Muscle layer of duodenum (tissue), 2 donors: ENCODE measurements at regions not wholly inside any gene's neighbourhood (a gene's known extent, or its start where the extent isn't known, plus 50 kb on each side); places are given as distances from the start of the nearest gene placed in this dataset.
"Not testable (repeated sequence)": the region's sequence is repeated elsewhere in the genome, so short reads cannot be mapped to it uniquely, and the experiment has no call there.

Experiments
- H3K27ac ChIP-seq: one replicate; pipeline ENCODE4 v1.7.0; 2013; ENCODE audit warnings: mild to moderate bottlenecking, low read length
- H3K27me3 ChIP-seq: one replicate; pipeline ENCODE4 v1.7.0; 2013; ENCODE audit warnings: low read depth, mild to moderate bottlenecking, control low read depth, low read length
- H3K36me3 ChIP-seq, 2 donors: one replicate each; pipeline ENCODE4 v1.7.0; 2013; ENCODE audit warnings: low read length in 2 of 2, control low read depth in 1 of 2, mild to moderate bottlenecking in 1 of 2; ENCODE audit not compliant: insufficient read depth in 2 of 2, control insufficient read depth in 1 of 2
- H3K4me1 ChIP-seq, 2 donors: one replicate each; pipeline ENCODE4 v1.7.0; 2013; ENCODE audit warnings: low read length in 2 of 2, mild to moderate bottlenecking in 2 of 2, control low read depth in 1 of 2, moderate library complexity in 1 of 2; ENCODE audit not compliant: insufficient read depth in 2 of 2, control insufficient read depth in 1 of 2
- H3K4me3 ChIP-seq, 2 donors: one replicate each; pipeline ENCODE4 v1.7.0; 2013; ENCODE audit warnings: low read length in 2 of 2, low read depth in 1 of 2, mild to moderate bottlenecking in 1 of 2
- H3K9me3 ChIP-seq, 2 donors: one replicate each; pipeline ENCODE4 v1.7.0; 2013; ENCODE audit warnings: low read length in 2 of 2, control low read depth in 1 of 2, mild to moderate bottlenecking in 1 of 2; ENCODE audit not compliant: control insufficient read depth in 1 of 2
- donor health status: healthy.

GRCh38 chr2:209311948-209312347, 111.9 kb upstream of the MAP2 start:
- H3K9me3 ChIP-seq, result no peaks in the 10 kb centered on the region
- no peaks in the 10 kb centered on the region for H3K27me3 ChIP-seq
- H3K4me1 ChIP-seq, result no peaks in the 10 kb centered on the region
- H3K36me3 ChIP-seq, result no peaks in the 10 kb centered on the region
- H3K27ac ChIP-seq, result no peak overlapping the region
- no peak overlapping the region for H3K4me3 ChIP-seq

DNA sequence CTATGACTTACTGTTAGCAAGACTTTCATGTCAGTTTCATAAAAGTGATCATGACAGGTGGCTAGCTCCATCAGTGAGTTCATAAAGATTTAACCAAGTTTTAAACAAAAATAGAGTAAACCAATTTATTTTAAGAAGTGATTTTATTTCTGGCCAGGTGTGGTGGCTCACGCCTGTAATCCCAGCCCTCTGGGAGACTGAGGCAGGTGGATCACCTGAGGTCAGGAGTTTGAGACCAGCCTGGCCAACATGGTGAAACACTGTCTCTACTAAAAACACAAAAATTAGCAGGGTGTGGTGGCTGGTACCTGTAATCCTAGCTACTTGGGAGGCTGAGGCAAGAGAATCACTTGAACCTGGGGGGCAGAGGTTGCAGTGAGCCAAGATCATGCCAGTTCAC, 111.4 kb upstream of the MAP2 start:
- not testable (repeated sequence) for H3K27ac ChIP-seq, H3K4me3 ChIP-seq, H3K4me1 ChIP-seq, H3K27me3 ChIP-seq, H3K9me3 ChIP-seq, H3K36me3 ChIP-seq

GRCh38 chr2:209314653-209315052, 109.2 kb upstream of the MAP2 start:
- H3K4me3 ChIP-seq, result no peak overlapping the region
- H3K9me3 ChIP-seq, result no peaks in the 10 kb centered on the region
- H3K36me3 ChIP-seq, result no peaks in the 10 kb centered on the region
- H3K27me3 ChIP-seq, result no peaks in the 10 kb centered on the region
- H3K27ac ChIP-seq, result no peak overlapping the region
- H3K4me1 ChIP-seq, result no peaks in the 10 kb centered on the region

DNA sequence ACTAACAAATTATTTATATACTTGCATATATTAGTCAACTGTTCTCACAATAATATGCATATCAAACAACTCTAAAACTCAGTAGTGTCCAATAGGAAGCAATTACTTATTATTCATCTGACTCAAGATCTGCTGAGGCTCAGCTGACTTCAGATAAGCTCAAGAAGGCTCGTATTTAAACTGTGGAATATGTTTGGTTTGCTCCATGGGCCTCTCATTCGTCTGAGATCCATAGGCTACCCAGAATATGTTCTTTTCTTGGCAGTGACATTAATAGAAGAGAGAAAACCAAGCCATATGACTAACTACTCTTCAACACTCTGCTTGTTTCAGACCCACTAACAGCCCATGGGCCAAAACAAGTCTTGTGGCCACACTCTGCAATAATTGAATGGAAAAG, 107.7 kb upstream of the MAP2 start:
- Histone ChIP-seq H3K27me3 (no peaks in the 10 kb centered on the region), H3K27ac (no peak overlapping the region), H3K36me3 (no peaks in the 10 kb centered on the region), H3K4me3 (no peak overlapping the region), H3K4me1 (no peaks in the 10 kb centered on the region), H3K9me3 (no peaks in the 10 kb centered on the region)

DNA sequence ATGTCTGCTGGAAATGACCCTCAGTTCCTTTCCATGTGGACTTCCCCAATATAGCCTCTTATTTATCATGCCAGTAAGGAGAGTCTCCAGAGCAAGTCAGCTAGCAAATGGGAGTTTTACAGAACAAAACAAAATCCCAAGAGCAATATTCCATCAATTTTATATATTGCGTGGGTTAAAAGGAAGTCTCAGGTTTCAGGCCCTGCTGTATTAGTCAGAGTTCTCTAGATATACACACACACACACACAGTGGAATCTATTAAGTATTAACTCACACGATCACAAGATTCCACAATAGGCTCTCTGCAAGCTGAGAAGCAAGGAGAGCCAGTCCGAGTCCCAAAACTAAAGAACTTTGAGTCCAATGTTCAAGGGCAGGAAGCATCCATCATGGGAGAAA, 102.8 kb upstream of the MAP2 start:
- no peaks in the 10 kb centered on the region for H3K27me3 ChIP-seq
- no peaks in the 10 kb centered on the region for H3K9me3 ChIP-seq
- no peak overlapping the region for H3K27ac ChIP-seq
- no peak overlapping the region for H3K4me3 ChIP-seq
- H3K36me3 ChIP-seq, result no peaks in the 10 kb centered on the region
- H3K4me1 ChIP-seq, result no peaks in the 10 kb centered on the region

GRCh38 chr2:209321581-209321980, 102.3 kb upstream of the MAP2 start:
- no peaks in the 10 kb centered on the region for H3K36me3 ChIP-seq
- H3K9me3 ChIP-seq, result no peaks in the 10 kb centered on the region
- H3K27ac ChIP-seq, result no peak overlapping the region
- H3K4me3 ChIP-seq, result no peak overlapping the region
- no peaks in the 10 kb centered on the region for H3K4me1 ChIP-seq
- H3K27me3 ChIP-seq, result no peaks in the 10 kb centered on the region

- H3K4me3 ChIP-seq, result no peak overlapping the region
- no peaks in the 10 kb centered on the region for H3K4me1 ChIP-seq
- H3K27me3 ChIP-seq, result no peaks in the 10 kb centered on the region
- no peaks in the 10 kb centered on the region for H3K9me3 ChIP-seq
- no peak overlapping the region for H3K27ac ChIP-seq
- H3K36me3 ChIP-seq, result no peaks in the 10 kb centered on the region
These were observed 101.8 kb upstream of the MAP2 start for GRCh38 chr2:209322041-209322440.

DNA sequence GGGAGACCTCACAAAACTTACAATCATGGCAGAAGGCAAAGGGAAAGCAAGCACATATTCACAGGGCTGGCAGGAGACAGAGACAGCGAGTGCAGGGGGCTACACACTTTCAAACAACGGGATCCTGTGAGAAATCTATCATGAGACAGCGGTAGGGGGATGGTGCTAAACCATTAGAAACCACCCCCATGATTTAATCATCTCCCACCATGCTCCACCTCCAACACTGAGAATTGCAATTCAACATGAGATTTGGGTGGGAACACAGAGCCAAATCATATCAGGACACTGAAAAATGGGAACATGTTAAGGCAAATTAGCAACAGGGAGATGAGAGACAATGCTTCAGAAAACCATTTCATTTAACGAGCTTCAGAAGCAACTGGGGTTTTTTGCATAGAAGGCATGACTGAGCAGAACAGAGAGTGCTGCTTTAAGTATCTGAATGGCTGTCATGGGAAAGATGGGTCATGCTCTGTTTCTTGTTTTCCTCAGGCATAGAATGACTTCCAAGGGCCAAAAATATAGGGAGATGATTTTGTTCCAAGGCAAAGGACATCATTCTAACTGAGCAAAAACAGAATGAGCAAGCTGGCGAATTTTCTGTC, 100.8 kb upstream of the MAP2 start:
- H3K27me3 ChIP-seq, result no peaks in the 10 kb centered on the region
- H3K9me3 ChIP-seq, result no peaks in the 10 kb centered on the region

GRCh38 chr2:209323738-209324137, 100.1 kb upstream of the MAP2 start:
- no peaks in the 10 kb centered on the region for H3K4me1 ChIP-seq
- no peaks in the 10 kb centered on the region for H3K36me3 ChIP-seq
- no peak overlapping the region for H3K4me3 ChIP-seq
- H3K9me3 ChIP-seq, result no peaks in the 10 kb centered on the region
- H3K27ac ChIP-seq, result no peak overlapping the region
- H3K27me3 ChIP-seq, result no peaks in the 10 kb centered on the region

More for the DNA sequence above, 100.8 kb upstream of the MAP2 start:
- H3K4me3 ChIP-seq, result no peak overlapping the region
- H3K36me3 ChIP-seq, result no peaks in the 10 kb centered on the region
- H3K4me1 ChIP-seq, result no peaks in the 10 kb centered on the region
- no peak overlapping the region for H3K27ac ChIP-seq

DNA sequence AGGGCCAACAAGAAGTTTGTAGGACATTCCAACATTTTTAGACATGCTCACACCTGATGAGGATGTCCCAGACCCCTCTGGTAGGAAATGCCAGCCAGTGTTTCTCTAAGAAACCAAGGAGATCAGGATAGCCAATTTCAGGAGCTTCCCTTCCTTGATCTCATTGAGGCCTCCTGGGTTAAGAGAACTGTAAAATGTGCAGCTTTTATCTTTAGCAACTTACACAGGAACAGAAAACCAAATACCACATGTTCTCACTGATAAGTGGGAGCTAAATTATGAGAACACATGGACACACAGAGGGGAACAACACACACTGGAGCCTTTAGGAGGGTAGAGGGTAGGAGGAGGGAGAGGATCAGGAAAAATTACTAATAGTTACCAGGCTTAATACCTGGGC, 99.6 kb upstream of the MAP2 start:
- Histone ChIP-seq H3K9me3 (no peaks in the 10 kb centered on the region), H3K4me3 (no peak overlapping the region), H3K27me3 (no peaks in the 10 kb centered on the region), H3K27ac (no peak overlapping the region), H3K36me3 (no peaks in the 10 kb centered on the region), H3K4me1 (no peaks in the 10 kb centered on the region)

DNA sequence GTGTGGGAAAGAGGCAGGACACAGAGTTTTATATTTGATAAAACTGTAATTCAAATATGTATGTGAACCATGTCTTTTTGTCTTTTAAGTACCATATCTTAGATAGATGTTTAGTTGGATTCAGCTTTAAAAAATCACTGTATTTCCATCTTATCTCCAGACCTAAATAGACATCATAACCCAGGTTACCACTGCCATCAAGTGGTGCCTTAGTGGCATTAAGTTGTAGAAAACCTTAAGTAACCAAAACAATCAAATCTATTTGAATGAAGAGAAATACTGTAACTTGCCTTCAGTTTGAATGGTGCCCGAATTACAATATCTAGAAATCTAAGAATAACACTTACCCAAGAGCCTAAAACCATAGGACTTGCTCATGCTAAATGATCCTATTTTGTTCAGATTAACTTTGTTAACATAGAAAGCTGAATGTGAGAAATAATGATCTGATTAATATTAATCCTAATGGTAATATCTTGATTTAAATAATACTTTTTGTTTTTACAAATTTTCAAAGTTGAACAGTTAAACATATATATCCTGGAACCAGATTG, 92.5 kb upstream of the MAP2 start:
- no peaks in the 10 kb centered on the region for H3K9me3 ChIP-seq
- H3K4me3 ChIP-seq, result no peak overlapping the region
- no peaks in the 10 kb centered on the region for H3K4me1 ChIP-seq
- H3K36me3 ChIP-seq, result no peaks in the 10 kb centered on the region
- H3K27me3 ChIP-seq, result no peaks in the 10 kb centered on the region
- H3K27ac ChIP-seq, result no peak overlapping the region
